ENCODE measurements at regions not wholly inside any gene's neighbourhood (a gene's known extent, or its start where the extent isn't known, plus 50 kb on each side); places are given as distances from the start of the nearest gene placed in this dataset.

GRCh38 chr3:56869157-56869889 is 67.6 kb upstream of the ARHGEF3 start:
- TF ChIP-seq, protein P1, sequence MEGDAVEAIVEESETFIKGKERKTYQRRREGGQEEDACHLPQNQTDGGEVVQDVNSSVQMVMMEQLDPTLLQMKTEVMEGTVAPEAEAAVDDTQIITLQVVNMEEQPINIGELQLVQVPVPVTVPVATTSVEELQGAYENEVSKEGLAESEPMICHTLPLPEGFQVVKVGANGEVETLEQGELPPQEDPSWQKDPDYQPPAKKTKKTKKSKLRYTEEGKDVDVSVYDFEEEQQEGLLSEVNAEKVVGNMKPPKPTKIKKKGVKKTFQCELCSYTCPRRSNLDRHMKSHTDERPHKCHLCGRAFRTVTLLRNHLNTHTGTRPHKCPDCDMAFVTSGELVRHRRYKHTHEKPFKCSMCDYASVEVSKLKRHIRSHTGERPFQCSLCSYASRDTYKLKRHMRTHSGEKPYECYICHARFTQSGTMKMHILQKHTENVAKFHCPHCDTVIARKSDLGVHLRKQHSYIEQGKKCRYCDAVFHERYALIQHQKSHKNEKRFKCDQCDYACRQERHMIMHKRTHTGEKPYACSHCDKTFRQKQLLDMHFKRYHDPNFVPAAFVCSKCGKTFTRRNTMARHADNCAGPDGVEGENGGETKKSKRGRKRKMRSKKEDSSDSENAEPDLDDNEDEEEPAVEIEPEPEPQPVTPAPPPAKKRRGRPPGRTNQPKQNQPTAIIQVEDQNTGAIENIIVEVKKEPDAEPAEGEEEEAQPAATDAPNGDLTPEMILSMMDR (IDR thresholded peaks at IDR 0.05; ENCODE audit: partially characterized antibody, unreplicated experiment) = no peak
- no peaks in the 10 kb centered on the region for H3K9me3 Mint-ChIP-seq (ENCODE audit: unreplicated experiment)
- no peak overlapping the region for H3K4me3 Mint-ChIP-seq (ENCODE audit: unreplicated experiment)
- H3K4me1 Mint-ChIP-seq (ENCODE audit: low read depth, unreplicated experiment) = no peaks in the 10 kb centered on the region
- H3K36me3 Mint-ChIP-seq (ENCODE audit: unreplicated experiment) = no peaks in the 10 kb centered on the region
- H3K27ac Mint-ChIP-seq (ENCODE audit: unreplicated experiment) = no peak overlapping the region
- DNase-seq = no peak
- H3K27me3 Mint-ChIP-seq (ENCODE audit: unreplicated experiment) = no peaks in the 10 kb centered on the region

- H3K27me3 Mint-ChIP-seq (ENCODE audit: unreplicated experiment) = no peaks in the 10 kb centered on the region
- no peaks in the 10 kb centered on the region for H3K36me3 Mint-ChIP-seq (ENCODE audit: unreplicated experiment)
- TF ChIP-seq, protein P1 (IDR thresholded peaks at IDR 0.05; ENCODE audit: partially characterized antibody, unreplicated experiment) = no peak
- no peak overlapping the region for H3K27ac Mint-ChIP-seq (ENCODE audit: unreplicated experiment)
- peaks cover under 1% of the 10 kb centered on the region for H3K9me3 Mint-ChIP-seq (ENCODE audit: unreplicated experiment)
- no peak for DNase-seq
- no peaks in the 10 kb centered on the region for H3K4me1 Mint-ChIP-seq (ENCODE audit: low read depth, unreplicated experiment)
- no peak overlapping the region for H3K4me3 Mint-ChIP-seq (ENCODE audit: unreplicated experiment)
Observed at GRCh38 chr3:56868706-56869105, 67.0 kb upstream of the ARHGEF3 start.

DNA sequence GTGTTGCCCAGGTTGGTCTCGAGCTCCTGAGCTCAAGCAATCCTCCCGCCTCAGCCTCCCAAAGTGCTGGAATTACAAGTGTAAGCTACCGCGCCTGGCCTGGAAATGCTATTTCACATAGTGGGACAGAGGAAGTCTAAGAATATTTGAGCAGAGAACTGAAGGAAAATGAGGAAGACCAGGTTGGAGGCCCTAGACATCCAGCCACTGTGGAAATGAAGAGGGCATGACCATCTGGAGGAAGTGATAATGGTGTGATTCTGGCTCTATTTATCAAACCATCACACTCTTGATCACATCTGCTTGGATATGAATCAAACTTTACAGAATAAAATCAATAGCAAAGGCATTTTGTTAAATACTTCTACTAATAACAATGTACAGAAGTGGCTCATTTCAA is 65.9 kb upstream of the ARHGEF3 start:
- H3K4me1 Mint-ChIP-seq (ENCODE audit: low read depth, unreplicated experiment) = no peaks in the 10 kb centered on the region

GRCh38 chr3:56864918-56865524 is 63.3 kb upstream of the ARHGEF3 start:
- Mint-ChIP-seq H3K27me3 (ENCODE audit: unreplicated experiment) (no peaks in the 10 kb centered on the region), H3K4me1 (ENCODE audit: low read depth, unreplicated experiment) (no peaks in the 10 kb centered on the region), H3K4me3 (ENCODE audit: unreplicated experiment) (no peak overlapping the region), H3K36me3 (ENCODE audit: unreplicated experiment) (no peaks in the 10 kb centered on the region), H3K27ac (ENCODE audit: unreplicated experiment) (no peak overlapping the region), H3K9me3 (ENCODE audit: unreplicated experiment) (peaks cover 2% of the 10 kb centered on the region)
- DNase-seq = no peak
- TF ChIP-seq, protein P1 (IDR thresholded peaks at IDR 0.05; ENCODE audit: partially characterized antibody, unreplicated experiment) = no peak

More for the DNA sequence above, 65.9 kb upstream of the ARHGEF3 start:
- H3K4me3 Mint-ChIP-seq (ENCODE audit: unreplicated experiment) = no peak overlapping the region
- H3K27me3 Mint-ChIP-seq (ENCODE audit: unreplicated experiment) = no peaks in the 10 kb centered on the region
- H3K27ac Mint-ChIP-seq (ENCODE audit: unreplicated experiment) = no peak overlapping the region
- TF ChIP-seq, protein P1 (IDR thresholded peaks at IDR 0.05; ENCODE audit: partially characterized antibody, unreplicated experiment) = no peak
- no peaks in the 10 kb centered on the region for H3K36me3 Mint-ChIP-seq (ENCODE audit: unreplicated experiment)
- no peak for DNase-seq
- H3K9me3 Mint-ChIP-seq (ENCODE audit: unreplicated experiment) = peaks cover 2% of the 10 kb centered on the region

DNA sequence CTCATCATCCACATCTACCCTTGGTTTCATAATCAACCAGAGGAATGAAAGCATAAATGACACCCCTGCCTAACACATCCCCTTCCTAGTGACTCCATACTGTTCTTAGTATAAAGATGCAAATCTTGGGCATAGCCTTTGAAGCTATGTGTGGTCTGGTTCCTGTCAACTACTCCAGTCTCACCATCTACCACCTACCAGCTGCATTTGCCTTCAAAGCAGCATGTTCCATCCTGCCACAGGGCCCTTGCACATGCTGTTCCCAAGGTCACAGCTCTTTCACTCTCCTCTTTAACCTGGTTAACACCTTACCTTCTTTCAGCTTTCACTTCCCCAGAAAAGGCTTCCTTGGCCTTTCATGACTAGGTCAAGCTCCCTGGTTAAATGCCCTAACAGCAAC is 62.3 kb upstream of the ARHGEF3 start:
- peaks cover 2% of the 10 kb centered on the region for H3K9me3 Mint-ChIP-seq (ENCODE audit: unreplicated experiment)
- no peaks in the 10 kb centered on the region for H3K27me3 Mint-ChIP-seq (ENCODE audit: unreplicated experiment)
- no peaks in the 10 kb centered on the region for H3K4me1 Mint-ChIP-seq (ENCODE audit: low read depth, unreplicated experiment)
- TF ChIP-seq, protein P1 (IDR thresholded peaks at IDR 0.05; ENCODE audit: partially characterized antibody, unreplicated experiment) = no peak
- no peak overlapping the region for H3K4me3 Mint-ChIP-seq (ENCODE audit: unreplicated experiment)
- no peak for DNase-seq
- no peaks in the 10 kb centered on the region for H3K36me3 Mint-ChIP-seq (ENCODE audit: unreplicated experiment)
- no peak overlapping the region for H3K27ac Mint-ChIP-seq (ENCODE audit: unreplicated experiment)

All from glutamatergic neuron (in vitro differentiated cells).